ENCODE measurements at regions not wholly inside any gene's neighbourhood (a gene's known extent, or its start where the extent isn't known, plus 50 kb on each side); places are given as distances from the start of the nearest gene placed in this dataset.

GRCh38 chr2:12826781-12827180, 110.0 kb downstream of the TRIB2 start:
- TF ChIP-seq RAD21 (IDR thresholded peaks at IDR 0.05; ENCODE audit: low read depth) (no peak), ZBTB7A (IDR thresholded peaks at IDR 0.05; ENCODE audit: low read depth) (no peak), EP300 (IDR thresholded peaks at IDR 0.05; ENCODE audit: borderline replicate concordance) (no peak), CREB1 (IDR thresholded peaks at IDR 0.05; ENCODE audit: low read depth) (no peak), EGR1 (IDR thresholded peaks at IDR 0.05) (no peak), FOXM1 (IDR thresholded peaks at IDR 0.05; ENCODE audit: borderline replicate concordance, low read depth) (no peak), MAX (IDR thresholded peaks at IDR 0.05) (no peak), TAF1 (IDR thresholded peaks at IDR 0.05; ENCODE audit: low read depth) (no peak)
- TF ChIP-seq, protein P1, sequence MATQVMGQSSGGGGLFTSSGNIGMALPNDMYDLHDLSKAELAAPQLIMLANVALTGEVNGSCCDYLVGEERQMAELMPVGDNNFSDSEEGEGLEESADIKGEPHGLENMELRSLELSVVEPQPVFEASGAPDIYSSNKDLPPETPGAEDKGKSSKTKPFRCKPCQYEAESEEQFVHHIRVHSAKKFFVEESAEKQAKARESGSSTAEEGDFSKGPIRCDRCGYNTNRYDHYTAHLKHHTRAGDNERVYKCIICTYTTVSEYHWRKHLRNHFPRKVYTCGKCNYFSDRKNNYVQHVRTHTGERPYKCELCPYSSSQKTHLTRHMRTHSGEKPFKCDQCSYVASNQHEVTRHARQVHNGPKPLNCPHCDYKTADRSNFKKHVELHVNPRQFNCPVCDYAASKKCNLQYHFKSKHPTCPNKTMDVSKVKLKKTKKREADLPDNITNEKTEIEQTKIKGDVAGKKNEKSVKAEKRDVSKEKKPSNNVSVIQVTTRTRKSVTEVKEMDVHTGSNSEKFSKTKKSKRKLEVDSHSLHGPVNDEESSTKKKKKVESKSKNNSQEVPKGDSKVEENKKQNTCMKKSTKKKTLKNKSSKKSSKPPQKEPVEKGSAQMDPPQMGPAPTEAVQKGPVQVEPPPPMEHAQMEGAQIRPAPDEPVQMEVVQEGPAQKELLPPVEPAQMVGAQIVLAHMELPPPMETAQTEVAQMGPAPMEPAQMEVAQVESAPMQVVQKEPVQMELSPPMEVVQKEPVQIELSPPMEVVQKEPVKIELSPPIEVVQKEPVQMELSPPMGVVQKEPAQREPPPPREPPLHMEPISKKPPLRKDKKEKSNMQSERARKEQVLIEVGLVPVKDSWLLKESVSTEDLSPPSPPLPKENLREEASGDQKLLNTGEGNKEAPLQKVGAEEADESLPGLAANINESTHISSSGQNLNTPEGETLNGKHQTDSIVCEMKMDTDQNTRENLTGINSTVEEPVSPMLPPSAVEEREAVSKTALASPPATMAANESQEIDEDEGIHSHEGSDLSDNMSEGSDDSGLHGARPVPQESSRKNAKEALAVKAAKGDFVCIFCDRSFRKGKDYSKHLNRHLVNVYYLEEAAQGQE (IDR thresholded peaks at IDR 0.05; ENCODE audit: low read depth), result no peak

Data from Ishikawa (cell line).